HG02610 (cell line): ENCODE measurements at regions not wholly inside any gene's neighbourhood (a gene's known extent, or its start where the extent isn't known, plus 50 kb on each side); places are given as distances from the start of the nearest gene placed in this dataset.

Experiments
- ATAC-seq: cut with Tn5 transposase; IDR thresholded peaks from one replicate; pipeline ENCODE4 v1.9.1; 2021; ENCODE audit warnings: mild to moderate bottlenecking, moderate library complexity; ENCODE audit not compliant: unreplicated experiment

- ATAC-seq: no peak
These were observed 94.1 kb upstream of the PAPPA start for GRCh38 chr9:116059466-116059865.

- ATAC-seq: no peak
These were observed 93.0 kb upstream of the PAPPA start for GRCh38 chr9:116060631-116061030.

GRCh38 chr9:116061546-116062205 lies 91.9 kb upstream of the PAPPA start:
- ATAC-seq: no peak

- ATAC-seq: no peak
These were observed 91.4 kb upstream of the PAPPA start for GRCh38 chr9:116062206-116062550.

GRCh38 chr9:116064970-116065369 lies 88.6 kb upstream of the PAPPA start:
- ATAC-seq: no peak

- ATAC-seq: no peak
These were observed 87.4 kb upstream of the PAPPA start for GRCh38 chr9:116066221-116066620.

- no peak for ATAC-seq
These were observed 86.0 kb upstream of the PAPPA start for GRCh38 chr9:116067566-116067965.

GRCh38 chr9:116070256-116070914 lies 83.2 kb upstream of the PAPPA start:
- no peak for ATAC-seq

- no peak for ATAC-seq
These were observed 81.5 kb upstream of the PAPPA start for GRCh38 chr9:116072046-116072445.

- ATAC-seq: no peak
These were observed 79.8 kb upstream of the PAPPA start for GRCh38 chr9:116073826-116074225.

GRCh38 chr9:116074658-116075057 lies 78.9 kb upstream of the PAPPA start:
- no peak for ATAC-seq

- ATAC-seq: no peak
These were observed 78.4 kb upstream of the PAPPA start for GRCh38 chr9:116075191-116075590.

- no peak for ATAC-seq
These were observed 75.0 kb upstream of the PAPPA start for GRCh38 chr9:116078640-116079039.

- no peak for ATAC-seq
These were observed 73.0 kb upstream of the PAPPA start for GRCh38 chr9:116080561-116080960.

- no peak for ATAC-seq
These were observed 72.0 kb upstream of the PAPPA start for GRCh38 chr9:116081435-116082115.

- ATAC-seq: no peak
These were observed 69.8 kb upstream of the PAPPA start for GRCh38 chr9:116083837-116084236.

- no peak for ATAC-seq
These were observed 69.1 kb upstream of the PAPPA start for GRCh38 chr9:116084497-116084896.

- ATAC-seq: no peak
These were observed 66.3 kb upstream of the PAPPA start for GRCh38 chr9:116087246-116087645.

- ATAC-seq: no peak
These were observed 65.8 kb upstream of the PAPPA start for GRCh38 chr9:116087751-116088194.

GRCh38 chr9:116088396-116088795 lies 65.2 kb upstream of the PAPPA start:
- no peak for ATAC-seq

- ATAC-seq: no peak
These were observed 63.4 kb upstream of the PAPPA start for GRCh38 chr9:116090030-116090770.

- no peak for ATAC-seq
These were observed 58.7 kb upstream of the PAPPA start for GRCh38 chr9:116094846-116095245.
